ENCODE measurements at regions not wholly inside any gene's neighbourhood (a gene's known extent, or its start where the extent isn't known, plus 50 kb on each side); places are given as distances from the start of the nearest gene placed in this dataset.

DNA sequence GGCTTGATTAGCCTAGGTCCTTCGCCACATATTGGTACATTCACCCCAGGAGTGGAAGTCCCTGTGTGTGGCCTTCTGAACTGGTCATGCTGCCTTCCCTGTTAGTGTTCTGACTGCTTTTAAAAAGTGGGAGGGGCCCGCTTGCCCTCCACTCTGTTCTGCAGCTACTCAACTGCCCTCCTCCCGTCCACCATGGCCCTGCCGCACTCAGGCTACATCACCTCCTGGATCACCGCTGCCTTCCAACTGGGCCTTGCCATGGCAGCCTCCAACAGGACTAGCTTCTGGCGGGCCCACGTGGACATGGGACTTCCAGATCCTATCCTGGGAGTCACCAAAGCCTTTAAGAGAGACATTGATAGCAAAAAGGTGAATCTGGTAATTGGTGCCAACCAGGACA, 152.1 kb upstream of the USP24 start:
- DNase-seq (ENCODE audit: low read depth in 1 of 2, low spot score in 2 of 2): no peak
- H2BK15ac ChIP-seq (ENCODE audit: low read length): no peak overlapping the region
- 92% methylated on average over 7 of the region's 7 CpGs; no CpG with 5 or more reads in 1 of the 2 experiments for WGBS, 2 experiments (ENCODE audit: extremely low coverage in 1 of 2, insufficient coverage in 1 of 2, insufficient read length in 1 of 2, insufficient replicate concordance in 2 of 2, low coverage in 1 of 2, low lambda C conversion rate in 2 of 2, missing lambda C conversion rate in 1 of 2)
- H2BK120ac ChIP-seq (replicated peaks; ENCODE audit: low read depth, low read length): no peak overlapping the region
- H3K36me3 ChIP-seq (ENCODE audit: control insufficient read depth in 2 of 4, insufficient read depth in 4 of 4, low read length in 3 of 4): no peaks in the 10 kb centered on the region
- no peaks in the 10 kb centered on the region for H4K20me1 ChIP-seq (replicated peaks in 1 of 2; ENCODE audit: control insufficient read depth in 1 of 2, insufficient read depth in 2 of 2, low read length in 2 of 2)
- H4K5ac ChIP-seq (ENCODE audit: insufficient read length, low read depth, low read length): no peak overlapping the region
- no peak overlapping the region for H2BK5ac ChIP-seq (ENCODE audit: low read depth, low read length)
- H2BK12ac ChIP-seq (ENCODE audit: low read depth, low read length): no peak overlapping the region
- H3K14ac ChIP-seq (ENCODE audit: insufficient read length): no peak overlapping the region
- CTCF ChIA-PET (ENCODE audit: partially characterized antibody): interaction anchor here (1.4 to 8.7 kb wide), 4 partner anchors 7 to 89 kb away, joined by 3 to 50 read pairs (median 4); no protein-coding TSS in a partner anchor
- H4K91ac ChIP-seq (replicated peaks; ENCODE audit: insufficient read length, low read length): no peak overlapping the region
- no peak overlapping the region for H3K4ac ChIP-seq (replicated peaks; ENCODE audit: insufficient read length, low read depth, low read length)
- no peaks in the 10 kb centered on the region for H3K23me2 ChIP-seq (ENCODE audit: low read depth, low read length)
- H3K79me2 ChIP-seq (ENCODE audit: control insufficient read depth in 1 of 2, insufficient read depth in 2 of 2, low read length in 2 of 2): no peaks in the 10 kb centered on the region
- no peak overlapping the region for H3K18ac ChIP-seq (ENCODE audit: extremely low read depth, low read length)
- H3K9ac ChIP-seq (replicated peaks in 1 of 4; ENCODE audit: extremely low read depth in 1 of 4, low read depth in 3 of 4, low read length in 3 of 4): no peak overlapping the region
- H3K4me3 ChIP-seq (ENCODE audit: extremely low read depth in 1 of 4, insufficient read depth in 2 of 4, low read depth in 3 of 4, low read length in 4 of 4): no peak overlapping the region
- H3K9me3 ChIP-seq (ENCODE audit: insufficient read depth in 2 of 2, low read depth in 1 of 2, low read length in 1 of 2): no peaks in the 10 kb centered on the region
- H3K4me1 ChIP-seq (replicated peaks in 1 of 4; ENCODE audit: control insufficient read depth in 3 of 4, insufficient read depth in 4 of 4, low read length in 3 of 4): no peaks in the 10 kb centered on the region
- FAIRE-seq: no peak
- no peak overlapping the region for H4K8ac ChIP-seq (ENCODE audit: extremely low read depth, insufficient read depth, low read length)
- no peaks in the 10 kb centered on the region; a peak in 1 of 7 replicates for H3K27me3 ChIP-seq (replicated peaks in 1 of 4; ENCODE audit: control insufficient read depth in 3 of 4, extremely low read depth in 1 of 4, insufficient read depth in 3 of 4, low read length in 3 of 4)
- no peak overlapping the region for H2AFZ ChIP-seq (ENCODE audit: low read length)
- no peak overlapping the region for H3K56ac ChIP-seq (replicated peaks; ENCODE audit: insufficient read length, low read depth, low read length)
- POLR2A ChIA-PET (ENCODE audit: partially characterized antibody): no interaction called here
- no peak overlapping the region for H3K23ac ChIP-seq (ENCODE audit: insufficient read length)
- no peak overlapping the region for H2AK5ac ChIP-seq (ENCODE audit: low read depth, low read length)
- no peak overlapping the region for H3K4me2 ChIP-seq (ENCODE audit: insufficient read depth in 1 of 2, low read depth in 2 of 2, low read length in 2 of 2)
- no peaks in the 10 kb centered on the region for H3K79me1 ChIP-seq (ENCODE audit: low read depth, low read length)
- no peak overlapping the region for H3K27ac ChIP-seq (ENCODE audit: low read depth, low read length)
- H2BK20ac ChIP-seq (ENCODE audit: low read length): no peak overlapping the region
- TF ChIP-seq RBBP5 (IDR thresholded peaks at IDR 0.05; ENCODE audit: borderline replicate concordance, low read depth, low read length) (no peak), TCF12 (IDR thresholded peaks at IDR 0.05; ENCODE audit: low read depth, low read length) (no peak), EP300 (IDR thresholded peaks at IDR 0.05; ENCODE audit: borderline replicate concordance in 1 of 2, low read depth in 2 of 2, low read length in 2 of 2) (no peak), NRF1 (IDR thresholded peaks at IDR 0.05; ENCODE audit: low read depth, low read length) (no peak), CBX8 (IDR thresholded peaks at IDR 0.05; ENCODE audit: borderline replicate concordance, low read depth, low read length) (no peak), RAD21 (IDR thresholded peaks at IDR 0.05 in 1 of 2, conservative IDR thresholded peaks at IDR 0.05 in 1 of 2; ENCODE audit: low read depth in 2 of 2, low read length in 2 of 2) (no peak), HDAC6 (IDR thresholded peaks at IDR 0.05; ENCODE audit: low read depth, low read length) (no peak), SUZ12 (IDR thresholded peaks at IDR 0.05; ENCODE audit: low read length) (no peak)
- TF ChIP-seq, protein P1, sequence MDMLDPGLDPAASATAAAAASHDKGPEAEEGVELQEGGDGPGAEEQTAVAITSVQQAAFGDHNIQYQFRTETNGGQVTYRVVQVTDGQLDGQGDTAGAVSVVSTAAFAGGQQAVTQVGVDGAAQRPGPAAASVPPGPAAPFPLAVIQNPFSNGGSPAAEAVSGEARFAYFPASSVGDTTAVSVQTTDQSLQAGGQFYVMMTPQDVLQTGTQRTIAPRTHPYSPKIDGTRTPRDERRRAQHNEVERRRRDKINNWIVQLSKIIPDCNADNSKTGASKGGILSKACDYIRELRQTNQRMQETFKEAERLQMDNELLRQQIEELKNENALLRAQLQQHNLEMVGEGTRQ (IDR thresholded peaks at IDR 0.05; ENCODE audit: low read length): no peak
- TF ChIP-seq, protein P2, sequence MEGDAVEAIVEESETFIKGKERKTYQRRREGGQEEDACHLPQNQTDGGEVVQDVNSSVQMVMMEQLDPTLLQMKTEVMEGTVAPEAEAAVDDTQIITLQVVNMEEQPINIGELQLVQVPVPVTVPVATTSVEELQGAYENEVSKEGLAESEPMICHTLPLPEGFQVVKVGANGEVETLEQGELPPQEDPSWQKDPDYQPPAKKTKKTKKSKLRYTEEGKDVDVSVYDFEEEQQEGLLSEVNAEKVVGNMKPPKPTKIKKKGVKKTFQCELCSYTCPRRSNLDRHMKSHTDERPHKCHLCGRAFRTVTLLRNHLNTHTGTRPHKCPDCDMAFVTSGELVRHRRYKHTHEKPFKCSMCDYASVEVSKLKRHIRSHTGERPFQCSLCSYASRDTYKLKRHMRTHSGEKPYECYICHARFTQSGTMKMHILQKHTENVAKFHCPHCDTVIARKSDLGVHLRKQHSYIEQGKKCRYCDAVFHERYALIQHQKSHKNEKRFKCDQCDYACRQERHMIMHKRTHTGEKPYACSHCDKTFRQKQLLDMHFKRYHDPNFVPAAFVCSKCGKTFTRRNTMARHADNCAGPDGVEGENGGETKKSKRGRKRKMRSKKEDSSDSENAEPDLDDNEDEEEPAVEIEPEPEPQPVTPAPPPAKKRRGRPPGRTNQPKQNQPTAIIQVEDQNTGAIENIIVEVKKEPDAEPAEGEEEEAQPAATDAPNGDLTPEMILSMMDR (IDR thresholded peaks at IDR 0.05; ENCODE audit: control extremely low read depth in 1 of 3, insufficient read depth in 1 of 3, low read depth in 1 of 3, low read length in 3 of 3): no peak
